HAP-1 (cell line): ENCODE measurements at regions not wholly inside any gene's neighbourhood (a gene's known extent, or its start where the extent isn't known, plus 50 kb on each side); places are given as distances from the start of the nearest gene placed in this dataset.
"Not testable (repeated sequence)": the region's sequence is repeated elsewhere in the genome, so short reads cannot be mapped to it uniquely, and the experiment has no call there.

ENCODE experiments used
- DNase-seq, 2 experiments: peaks; one replicate each; pipeline ENCODE4 v3.0.0-alpha.2; 2016 to 2020; ENCODE audit warnings: low spot score in 2 of 2
- H3K27me3 ChIP-seq: fragments of 250-450 bp; sonication (Bioruptor Pico); 2 replicates; pipeline ENCODE4 v1.5.1; 2020; ENCODE audit warnings: low read depth, mild to moderate bottlenecking, moderate library complexity
- H3K36me3 ChIP-seq: fragments of 250-450 bp; sonication (Bioruptor Pico); replicated peaks from 2 replicates; pipeline ENCODE4 v1.5.1; 2020; ENCODE audit warnings: mild to moderate bottlenecking
- H3K4me1 ChIP-seq: fragments of 250-450 bp; sonication (Bioruptor Pico); 2 replicates; pipeline ENCODE4 v1.5.1; 2020; ENCODE audit warnings: mild to moderate bottlenecking
- H3K4me3 ChIP-seq: fragments of 250-450 bp; sonication (Bioruptor Pico); 2 replicates; pipeline ENCODE4 v1.5.1; 2020; ENCODE audit warnings: mild to moderate bottlenecking, moderate library complexity
- H3K9me3 ChIP-seq: fragments of 250-450 bp; sonication (Bioruptor Pico); 2 replicates; pipeline ENCODE4 v1.5.1; 2020; ENCODE audit warnings: mild to moderate bottlenecking, moderate library complexity
- in situ Hi-C: fragments of 300-500 bp; cut with MboI; formaldehyde crosslinking; loops from 3 replicates; pipeline ENCODE4 v1.14.3; 2020; ENCODE audit warnings: low sequenced_read_pairs, inconsistent platforms, mixed read lengths

- peak in 1 of 2 experiments; percentile 68 for DNase-seq
- H3K4me1 ChIP-seq, H3K27me3 ChIP-seq, H3K36me3 ChIP-seq, H3K4me3 ChIP-seq, H3K9me3 ChIP-seq: not testable (repeated sequence)
- in situ Hi-C loops = loop anchor here (10.0 kb wide), 1 partner anchor 158 kb away; the partner anchor contains the start of gene TBX10
These were observed 118.0 kb upstream of the ALDH3B2 start for GRCh38 chr11:67792273-67792990.

- in situ Hi-C loops = loop anchor here (10.0 kb wide), 1 partner anchor 157 kb away; the partner anchor contains the start of gene TBX10
- H3K9me3 ChIP-seq, H3K27me3 ChIP-seq, H3K4me1 ChIP-seq, H3K36me3 ChIP-seq, H3K4me3 ChIP-seq: not testable (repeated sequence)
- peak in 1 of 2 experiments; percentile 46 for DNase-seq
These were observed 117.3 kb upstream of the ALDH3B2 start for GRCh38 chr11:67791598-67792170.

GRCh38 chr11:67788341-67788695 is 113.9 kb upstream of the ALDH3B2 start:
- H3K27me3 ChIP-seq, DNase-seq, H3K4me3 ChIP-seq, H3K36me3 ChIP-seq, in situ Hi-C loops, H3K9me3 ChIP-seq, H3K4me1 ChIP-seq: not testable (repeated sequence)

GRCh38 chr11:67787681-67788340 is 113.4 kb upstream of the ALDH3B2 start:
- H3K36me3 ChIP-seq, H3K27me3 ChIP-seq, in situ Hi-C loops, H3K9me3 ChIP-seq, DNase-seq, H3K4me3 ChIP-seq, H3K4me1 ChIP-seq: not testable (repeated sequence)

GRCh38 chr11:67781967-67782366 is 107.5 kb upstream of the ALDH3B2 start:
- H3K9me3 ChIP-seq, DNase-seq, H3K4me1 ChIP-seq, in situ Hi-C loops, H3K27me3 ChIP-seq, H3K36me3 ChIP-seq, H3K4me3 ChIP-seq: not testable (repeated sequence)

GRCh38 chr11:67781506-67781905 is 107.1 kb upstream of the ALDH3B2 start:
- H3K9me3 ChIP-seq, H3K4me1 ChIP-seq, H3K36me3 ChIP-seq, H3K27me3 ChIP-seq, in situ Hi-C loops, DNase-seq, H3K4me3 ChIP-seq: not testable (repeated sequence)

GRCh38 chr11:67780056-67780455 is 105.6 kb upstream of the ALDH3B2 start:
- H3K4me3 ChIP-seq = no peak overlapping the region
- H3K27me3 ChIP-seq = no peaks in the 10 kb centered on the region
- no peak for DNase-seq
- in situ Hi-C loops = no loop called here
- H3K36me3 ChIP-seq = no peaks in the 10 kb centered on the region
- H3K4me1 ChIP-seq = no peaks in the 10 kb centered on the region
- no peaks in the 10 kb centered on the region for H3K9me3 ChIP-seq

GRCh38 chr11:67779189-67779875 is 104.9 kb upstream of the ALDH3B2 start:
- H3K27me3 ChIP-seq, H3K36me3 ChIP-seq, H3K9me3 ChIP-seq, DNase-seq, H3K4me1 ChIP-seq, in situ Hi-C loops, H3K4me3 ChIP-seq: not testable (repeated sequence)

GRCh38 chr11:67776852-67777520 is 102.6 kb upstream of the ALDH3B2 start:
- DNase-seq = no peak
- Histone ChIP-seq H3K9me3 (no peaks in the 10 kb centered on the region), H3K36me3 (no peaks in the 10 kb centered on the region), H3K27me3 (no peaks in the 10 kb centered on the region), H3K4me3 (no peak overlapping the region), H3K4me1 (no peaks in the 10 kb centered on the region)
- in situ Hi-C loops = no loop called here

- H3K36me3 ChIP-seq, H3K4me3 ChIP-seq, in situ Hi-C loops, DNase-seq, H3K9me3 ChIP-seq, H3K4me1 ChIP-seq, H3K27me3 ChIP-seq: not testable (repeated sequence)
These were observed 99.8 kb upstream of the ALDH3B2 start for GRCh38 chr11:67774175-67774574.

GRCh38 chr11:67768001-67768730 is 93.7 kb upstream of the ALDH3B2 start:
- in situ Hi-C loops, H3K9me3 ChIP-seq, H3K36me3 ChIP-seq, H3K4me1 ChIP-seq, DNase-seq, H3K27me3 ChIP-seq, H3K4me3 ChIP-seq: not testable (repeated sequence)

GRCh38 chr11:67761211-67761610 is 86.8 kb upstream of the ALDH3B2 start:
- H3K27me3 ChIP-seq, H3K9me3 ChIP-seq, DNase-seq, H3K36me3 ChIP-seq, in situ Hi-C loops, H3K4me3 ChIP-seq: not testable (repeated sequence)
- H3K4me1 ChIP-seq = peaks cover 12% of the 10 kb centered on the region

GRCh38 chr11:67759321-67759720 is 84.9 kb upstream of the ALDH3B2 start:
- H3K9me3 ChIP-seq, DNase-seq, H3K36me3 ChIP-seq, H3K27me3 ChIP-seq, H3K4me3 ChIP-seq, in situ Hi-C loops: not testable (repeated sequence)
- peaks cover 12% of the 10 kb centered on the region for H3K4me1 ChIP-seq
